ENCODE measurements at regions not wholly inside any gene's neighbourhood (a gene's known extent, or its start where the extent isn't known, plus 50 kb on each side); places are given as distances from the start of the nearest gene placed in this dataset.

DNA sequence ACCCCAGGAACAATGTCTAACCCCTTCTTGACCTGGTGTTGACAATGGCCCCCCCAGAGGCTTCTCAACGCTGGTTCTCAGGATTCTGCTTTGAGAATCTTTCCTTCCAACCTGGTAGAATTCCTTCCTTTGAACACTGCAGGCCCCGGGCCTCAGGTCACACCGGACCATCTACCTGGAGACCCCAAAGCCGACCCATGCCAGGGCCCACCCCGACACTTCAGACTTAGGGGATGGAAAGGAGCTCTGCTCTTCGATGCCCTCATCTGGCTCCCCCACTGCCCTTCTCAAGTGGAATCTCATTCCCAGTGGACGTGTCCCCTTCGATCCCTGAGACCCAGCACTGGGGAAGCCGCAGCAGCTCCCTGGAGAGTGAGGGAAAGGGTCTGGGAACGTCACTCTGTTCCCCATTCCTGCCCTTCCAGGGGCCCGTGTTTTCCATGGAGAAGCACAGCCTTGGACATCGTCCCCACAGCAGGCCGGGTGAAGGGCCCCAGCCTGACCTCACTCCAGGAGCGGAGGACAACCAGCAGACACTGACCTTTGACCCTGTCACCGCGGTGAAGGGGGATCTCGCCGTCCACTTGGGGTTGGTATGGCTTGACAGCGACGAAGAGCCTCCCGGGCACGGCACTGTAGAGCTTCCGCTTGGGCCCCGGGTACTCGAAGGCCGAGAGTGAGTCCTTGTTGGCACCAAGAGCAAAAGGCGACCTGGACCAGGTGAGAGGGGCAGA lies 408.3 kb downstream of the CTTN start:
- DNase-seq (ENCODE audit: extremely low read depth in 1 of 2, low read depth in 1 of 2): no peak

DNA sequence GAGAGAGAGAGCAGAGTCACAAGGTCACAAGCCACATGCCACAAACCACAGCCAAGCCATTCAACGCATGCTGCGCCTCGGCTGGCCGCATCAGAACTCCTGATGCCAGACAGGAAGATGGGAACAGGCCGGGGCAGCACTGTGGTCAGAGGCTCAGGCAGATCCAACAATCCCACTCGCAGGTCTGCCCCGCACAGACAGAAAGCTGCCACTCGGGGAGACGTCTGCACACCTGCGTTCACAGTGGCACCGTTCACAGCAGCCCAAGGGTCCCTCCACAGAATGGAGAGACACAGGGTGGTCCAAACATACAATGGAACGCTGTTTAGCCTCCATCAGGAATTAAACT lies 408.8 kb downstream of the CTTN start:
- no peak for DNase-seq (ENCODE audit: extremely low read depth in 1 of 2, low read depth in 1 of 2)

DNA sequence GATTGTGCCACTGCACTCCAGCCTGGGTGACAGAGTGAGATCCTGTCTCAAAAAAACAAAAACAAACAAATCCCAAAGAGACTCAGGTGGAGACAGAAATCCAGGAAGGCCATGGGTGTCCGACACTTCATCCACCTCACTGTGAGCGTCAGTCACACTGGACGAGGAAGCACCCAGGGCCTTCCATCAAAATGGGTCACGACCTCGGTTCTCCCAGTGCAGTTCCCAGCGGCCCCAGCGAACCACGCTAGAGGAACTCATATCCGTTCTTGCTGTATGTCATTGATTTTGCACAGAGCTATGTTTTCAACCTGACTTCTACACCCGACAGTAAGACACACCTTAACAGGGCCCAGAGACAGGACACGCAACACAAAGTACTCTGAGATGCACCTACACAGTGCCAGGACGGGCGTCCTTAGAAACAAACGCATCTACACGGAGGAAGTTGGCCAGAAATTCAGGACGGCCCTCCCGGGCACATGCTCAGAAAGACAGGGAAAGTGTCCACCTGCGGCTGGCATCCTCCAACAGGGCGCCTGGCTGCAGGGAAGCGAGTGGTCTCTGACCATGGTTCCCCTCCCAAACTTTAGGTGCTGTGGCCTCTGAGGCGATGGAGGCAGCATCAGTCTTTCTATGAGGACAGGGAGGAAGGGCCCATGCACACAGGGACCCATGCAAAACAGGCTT lies 410.5 kb downstream of the CTTN start:
- no peak for DNase-seq (ENCODE audit: extremely low read depth in 1 of 2, low read depth in 1 of 2)

DNA sequence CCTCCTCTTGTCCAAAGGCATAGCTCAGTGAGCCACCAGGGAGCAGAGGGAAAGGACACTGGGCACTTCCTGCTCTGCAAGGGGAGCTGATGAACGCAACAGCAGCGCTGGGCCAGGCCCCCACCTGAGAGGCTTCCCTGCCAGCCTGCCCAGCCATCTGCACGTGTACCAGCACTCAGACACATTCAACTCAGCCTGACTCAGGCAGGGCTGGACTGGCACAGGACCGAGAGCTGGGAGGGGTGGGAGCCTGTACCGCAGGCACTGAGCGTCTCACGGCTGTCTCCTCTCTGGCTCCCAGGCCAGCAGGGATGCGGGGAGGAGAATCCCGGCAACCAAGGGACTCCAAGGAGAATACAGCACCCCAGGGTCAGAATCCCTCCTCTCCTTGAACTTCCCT lies 411.8 kb downstream of the CTTN start:
- DNase-seq (ENCODE audit: extremely low read depth in 1 of 2, low read depth in 1 of 2): no peak

DNA sequence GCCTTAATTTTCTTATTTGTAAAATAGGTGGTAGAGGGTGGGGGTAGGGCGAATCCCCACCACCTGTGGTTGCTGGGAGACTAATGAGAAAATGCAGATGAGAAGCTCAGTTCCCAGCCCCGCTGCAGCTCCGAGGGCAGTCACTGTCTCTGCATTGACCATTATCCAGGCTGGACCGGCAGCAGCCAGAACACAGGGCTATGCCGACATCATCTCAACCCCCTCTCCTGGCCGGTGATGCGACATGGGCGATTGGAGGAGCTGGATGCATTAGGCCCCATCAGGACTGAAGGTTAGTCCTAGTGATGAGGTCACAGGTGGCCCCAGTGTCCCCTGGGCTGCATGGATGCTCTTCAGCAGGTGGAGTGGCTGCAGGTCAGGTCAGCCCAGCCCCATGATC lies 412.4 kb downstream of the CTTN start:
- DNase-seq (ENCODE audit: extremely low read depth in 1 of 2, low read depth in 1 of 2): no peak

DNA sequence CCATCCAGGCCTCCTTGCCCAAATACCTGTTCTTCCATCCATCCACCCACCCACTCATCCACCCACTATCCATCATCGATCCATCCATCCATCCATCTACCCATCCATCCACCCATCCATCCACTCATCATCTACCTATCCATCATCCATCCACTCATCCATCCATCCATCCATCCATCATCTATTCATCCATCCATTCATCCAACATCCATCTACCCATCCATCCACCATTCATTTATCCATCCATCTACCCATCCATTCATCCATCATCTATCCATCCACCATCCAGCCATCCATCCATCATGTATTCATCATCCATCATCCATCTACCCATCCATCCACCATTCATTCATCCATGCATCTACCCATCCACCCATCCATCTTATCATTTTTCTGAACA lies 413.2 kb downstream of the CTTN start:
- no peak for DNase-seq (ENCODE audit: extremely low read depth in 1 of 2, low read depth in 1 of 2)

DNA sequence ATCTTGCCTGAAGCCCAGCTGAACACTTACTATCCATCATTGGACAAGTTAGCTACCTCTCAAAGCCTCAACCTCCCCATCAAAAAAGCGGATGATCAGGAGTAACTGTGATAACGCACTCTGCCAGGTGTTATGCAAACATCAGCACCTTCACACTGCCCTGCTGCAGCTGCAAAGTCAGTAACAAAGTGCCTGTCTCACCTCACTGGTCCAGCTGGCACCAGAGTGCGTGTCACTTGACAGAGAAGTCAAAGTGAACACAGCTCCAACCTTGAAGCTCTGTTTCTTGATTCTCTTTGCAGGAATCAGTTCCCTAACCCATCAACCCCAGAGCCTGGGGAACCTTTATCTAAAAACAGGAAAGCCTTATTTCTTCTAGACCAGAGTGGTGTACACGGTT lies 413.6 kb downstream of the CTTN start:
- no peak for DNase-seq (ENCODE audit: extremely low read depth in 1 of 2, low read depth in 1 of 2)

DNA sequence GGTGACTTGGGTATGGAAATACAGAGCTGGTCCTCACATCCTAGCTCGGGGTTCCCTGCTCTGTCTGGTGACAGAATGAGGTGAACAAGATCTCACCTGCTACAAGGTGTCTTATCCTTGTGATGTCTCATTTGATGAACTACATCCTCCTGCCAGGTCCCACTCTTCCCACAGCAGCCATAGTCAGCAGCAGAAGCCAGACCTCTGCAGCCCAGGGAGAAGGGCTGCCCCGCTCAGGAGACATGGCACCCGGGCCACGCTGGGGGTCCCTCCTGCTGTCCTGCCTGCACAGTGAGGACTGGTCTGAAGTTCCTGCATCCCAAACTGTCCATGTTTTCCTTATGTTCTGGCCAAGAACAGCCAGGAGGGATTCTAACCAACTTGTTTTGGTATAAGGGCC lies 414.1 kb downstream of the CTTN start:
- no peak for DNase-seq (ENCODE audit: extremely low read depth in 1 of 2, low read depth in 1 of 2)

DNA sequence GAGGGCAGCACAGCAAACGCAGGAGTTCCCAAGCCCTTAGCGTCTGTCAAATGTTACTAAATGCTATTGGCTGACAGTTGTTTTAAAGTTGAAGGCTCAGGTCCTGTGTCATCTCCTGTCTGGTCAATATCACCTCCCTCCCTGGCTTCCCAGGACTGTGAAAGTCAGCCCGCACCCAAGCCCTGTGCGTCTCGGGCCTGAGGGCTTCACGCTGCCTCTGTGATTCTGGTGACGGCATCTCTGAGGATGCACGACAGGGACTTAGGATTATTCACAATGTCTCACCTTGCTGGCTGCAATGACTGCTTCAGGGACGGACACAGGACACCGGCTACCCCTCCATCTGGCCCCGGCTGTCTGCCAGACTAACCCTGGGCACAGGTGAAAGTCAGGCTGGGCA lies 415.3 kb downstream of the CTTN start:
- DNase-seq (ENCODE audit: extremely low read depth in 1 of 2, low read depth in 1 of 2): no peak

DNA sequence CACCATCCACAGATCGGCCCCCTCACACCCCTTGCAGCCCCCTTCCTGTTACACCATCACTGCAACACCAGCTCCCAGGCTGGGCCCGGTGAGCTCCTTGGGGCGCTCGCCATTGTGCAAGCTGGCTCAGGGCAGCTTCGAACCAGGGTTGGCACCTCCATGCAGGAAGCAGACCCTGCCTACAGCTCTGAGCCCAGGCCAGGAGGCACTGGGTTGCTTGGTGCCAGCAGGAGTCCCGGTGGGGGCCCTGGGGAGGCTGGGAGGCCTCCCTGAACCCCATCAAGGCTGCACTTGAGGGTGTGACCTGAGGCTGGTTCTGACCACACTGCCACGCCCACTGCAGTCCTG lies 417.1 kb downstream of the CTTN start:
- no peak for DNase-seq (ENCODE audit: extremely low read depth in 1 of 2, low read depth in 1 of 2)

DNA sequence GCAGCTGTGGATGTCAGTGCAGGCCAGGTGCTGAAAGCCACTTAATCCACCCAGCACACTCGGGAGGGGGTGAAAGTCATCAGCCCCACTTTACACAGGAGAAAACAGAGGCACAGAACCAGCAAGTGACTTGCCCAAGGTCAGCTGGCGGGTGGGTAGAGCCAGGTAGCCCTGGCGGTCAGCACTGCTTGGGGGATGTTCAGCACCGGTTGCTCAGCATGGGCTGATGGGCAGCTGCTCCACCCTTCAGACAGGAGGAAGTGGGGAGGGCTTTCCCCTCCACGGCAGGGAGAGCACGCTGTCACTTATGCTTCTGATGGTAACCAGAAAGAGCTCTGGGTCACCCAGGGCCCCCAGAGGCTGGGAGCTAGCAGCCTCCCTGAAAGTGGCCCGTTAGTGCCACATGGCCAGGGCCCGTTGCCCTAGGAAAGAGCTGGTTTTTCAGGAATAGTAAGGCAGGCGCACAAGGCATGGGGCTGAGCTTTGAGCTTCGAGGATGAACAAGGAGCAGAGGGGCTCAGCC lies 417.9 kb downstream of the CTTN start:
- DNase-seq (ENCODE audit: extremely low read depth in 1 of 2, low read depth in 1 of 2): no peak

DNA sequence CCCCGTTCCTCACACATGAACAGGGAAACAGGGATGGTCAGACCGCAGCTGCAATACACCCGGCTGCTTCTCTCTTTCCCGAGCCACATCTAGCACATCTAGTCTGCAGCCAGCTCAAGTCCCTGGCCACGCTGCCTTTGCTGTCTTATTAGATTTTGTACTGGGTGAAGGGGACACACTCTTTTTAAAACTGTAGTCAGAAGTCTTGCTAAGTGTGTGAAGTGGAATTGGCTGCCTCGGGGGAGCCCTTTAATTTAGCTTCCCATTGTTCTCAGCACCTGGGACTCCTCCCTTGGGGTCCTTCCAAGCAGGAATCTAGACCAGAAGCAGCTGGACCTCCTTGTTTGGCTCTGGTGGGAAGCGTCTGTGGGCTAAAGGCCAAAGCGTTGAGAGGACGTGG lies 420.0 kb downstream of the CTTN start:
- no peak for DNase-seq (ENCODE audit: extremely low read depth in 1 of 2, low read depth in 1 of 2)

DNA sequence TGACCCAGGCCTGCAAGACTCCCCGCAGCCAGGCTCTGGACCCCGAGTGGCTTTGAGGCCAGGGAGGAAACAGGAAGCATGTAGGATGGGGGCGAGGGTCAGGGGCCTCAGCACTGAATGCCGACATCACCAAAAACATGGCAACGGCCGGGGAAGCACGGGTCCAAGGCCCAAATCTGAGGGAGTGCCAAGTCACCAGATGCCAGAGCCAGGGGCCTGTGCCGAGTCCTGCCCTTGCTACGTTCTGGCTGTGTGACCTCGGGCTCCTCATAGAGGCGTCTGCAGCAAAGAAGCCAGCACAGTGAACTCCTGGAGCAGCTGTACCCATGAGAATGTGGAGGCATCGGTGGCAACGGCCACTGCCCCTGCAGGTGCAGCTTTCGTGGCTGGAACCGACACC lies 420.7 kb downstream of the CTTN start:
- no peak for DNase-seq (ENCODE audit: extremely low read depth in 1 of 2, low read depth in 1 of 2)

DNA sequence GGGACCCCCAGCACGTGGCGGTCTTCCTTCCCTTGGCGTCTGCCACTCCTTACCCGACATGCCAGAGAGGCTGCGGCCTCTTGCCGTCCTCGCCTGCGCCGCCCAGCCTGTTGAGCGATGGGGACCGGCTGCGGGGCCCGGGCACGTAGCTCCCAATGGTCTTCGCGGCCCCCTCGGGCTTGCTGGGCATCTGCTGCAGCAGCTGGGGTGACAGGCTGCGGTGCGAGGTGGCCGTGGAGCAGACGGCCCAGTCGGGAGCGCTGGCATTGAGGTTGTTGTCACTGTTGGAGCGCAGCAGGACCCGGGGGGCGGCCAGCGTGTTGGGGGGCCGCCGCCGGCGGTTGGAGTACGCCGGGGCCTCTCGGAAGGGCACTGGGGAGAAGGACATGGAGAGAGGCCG lies 422.0 kb downstream of the CTTN start:
- no peak for DNase-seq (ENCODE audit: extremely low read depth in 1 of 2, low read depth in 1 of 2)

DNA sequence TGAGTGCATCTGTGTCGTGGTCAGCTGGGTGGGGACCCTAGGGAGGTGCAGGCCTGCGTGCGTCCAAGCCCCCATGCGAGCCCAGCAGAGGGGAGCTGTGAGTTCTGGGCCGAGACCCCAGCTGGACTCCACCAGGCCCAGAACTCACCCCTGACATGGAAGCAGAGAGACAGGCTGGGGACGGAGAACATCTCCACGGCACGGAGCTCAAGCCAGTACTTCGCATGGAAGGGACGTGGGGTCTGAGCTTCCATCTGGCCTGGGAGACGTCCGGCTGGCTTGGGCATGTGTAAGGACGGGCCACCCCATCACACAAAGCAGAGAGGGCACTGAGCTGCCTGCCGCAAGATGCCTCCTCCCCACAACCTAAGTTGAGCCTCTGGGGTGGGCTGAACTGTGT lies 422.4 kb downstream of the CTTN start:
- DNase-seq (ENCODE audit: extremely low read depth in 1 of 2, low read depth in 1 of 2): no peak

DNA sequence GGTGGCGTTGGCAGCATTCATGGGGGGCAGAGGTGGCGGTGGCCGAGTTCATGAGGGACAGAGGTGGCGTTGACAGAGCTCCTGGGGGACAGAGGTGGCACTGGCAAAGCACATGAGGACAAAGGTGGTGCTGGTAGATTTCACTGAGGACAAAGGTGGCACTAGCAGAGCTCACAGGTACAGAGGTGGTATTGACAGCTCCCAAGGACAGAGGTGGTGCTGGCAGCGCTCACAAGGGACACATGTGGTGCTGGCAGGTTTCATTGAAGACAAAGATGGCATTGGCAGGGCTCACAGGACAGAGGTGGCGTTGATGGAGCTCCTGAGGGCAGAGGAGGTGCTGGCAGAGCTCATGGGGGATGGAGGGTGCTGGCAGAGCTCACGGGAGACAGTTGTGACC lies 425.4 kb downstream of the CTTN start:
- DNase-seq (ENCODE audit: extremely low read depth in 1 of 2, low read depth in 1 of 2): no peak

DNA sequence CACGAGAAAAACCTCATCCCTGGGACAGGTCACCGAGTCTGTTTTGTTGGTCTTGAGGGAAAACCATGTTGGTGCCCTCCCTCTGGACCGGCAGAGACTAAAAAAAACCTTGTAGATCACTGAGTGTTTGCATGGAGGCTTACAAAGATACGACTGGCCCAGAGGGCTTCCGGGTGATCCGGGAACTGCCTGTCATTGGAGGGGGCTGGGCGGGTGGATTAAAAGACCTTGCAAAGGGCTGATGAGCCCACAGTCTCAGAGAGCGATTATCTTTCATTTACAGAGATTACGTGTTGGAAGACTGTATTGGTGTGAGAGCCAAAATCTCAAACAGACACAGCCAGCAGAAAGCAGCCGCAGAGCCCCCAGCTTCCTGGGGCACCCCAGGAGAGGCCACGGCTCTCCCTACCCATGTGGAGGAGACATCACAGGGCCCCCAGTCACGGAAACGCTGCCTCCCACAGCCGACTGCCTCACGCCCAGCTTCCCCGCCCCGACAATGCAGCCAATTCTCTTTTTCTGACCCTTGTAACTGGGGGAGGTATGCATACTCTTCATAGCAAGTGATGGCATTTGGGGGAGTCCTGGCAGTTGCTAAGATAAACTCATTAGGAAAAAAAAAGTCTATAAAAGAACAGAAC lies 426.4 kb downstream of the CTTN start:
- no peak for DNase-seq (ENCODE audit: extremely low read depth in 1 of 2, low read depth in 1 of 2)

DNA sequence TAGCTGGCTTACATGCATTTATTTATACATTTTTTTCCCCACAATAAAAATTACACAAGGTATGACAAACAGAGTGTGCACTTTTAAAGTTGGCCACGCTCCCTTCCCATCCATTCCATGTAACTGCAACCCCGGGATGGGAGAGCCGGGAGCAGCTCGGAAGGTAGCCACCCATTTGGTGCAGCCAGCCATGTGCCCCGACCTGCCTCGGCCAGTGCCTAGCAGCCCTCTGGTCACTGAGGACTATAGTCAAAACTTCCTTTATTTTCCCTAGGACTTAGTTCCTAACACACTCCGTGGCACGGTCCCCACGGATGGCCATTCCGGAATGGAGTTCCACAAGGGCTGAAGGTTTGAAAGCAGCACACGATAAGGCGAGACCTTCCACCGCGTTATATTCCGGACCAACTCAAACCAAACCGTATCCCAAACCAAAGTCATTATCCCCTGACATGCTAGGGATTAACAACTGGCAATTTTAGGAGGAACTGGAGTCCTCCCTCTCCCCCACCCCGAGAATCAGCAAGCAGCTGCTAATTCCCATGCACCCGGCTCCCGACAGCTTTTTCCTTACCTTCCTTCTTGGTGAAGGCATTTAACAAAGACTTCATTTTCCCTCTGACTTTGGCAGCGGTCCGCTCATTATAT lies 426.4 kb downstream of the SHANK2 start:
- no peak for DNase-seq (ENCODE audit: extremely low read depth in 1 of 2, low read depth in 1 of 2)

DNA sequence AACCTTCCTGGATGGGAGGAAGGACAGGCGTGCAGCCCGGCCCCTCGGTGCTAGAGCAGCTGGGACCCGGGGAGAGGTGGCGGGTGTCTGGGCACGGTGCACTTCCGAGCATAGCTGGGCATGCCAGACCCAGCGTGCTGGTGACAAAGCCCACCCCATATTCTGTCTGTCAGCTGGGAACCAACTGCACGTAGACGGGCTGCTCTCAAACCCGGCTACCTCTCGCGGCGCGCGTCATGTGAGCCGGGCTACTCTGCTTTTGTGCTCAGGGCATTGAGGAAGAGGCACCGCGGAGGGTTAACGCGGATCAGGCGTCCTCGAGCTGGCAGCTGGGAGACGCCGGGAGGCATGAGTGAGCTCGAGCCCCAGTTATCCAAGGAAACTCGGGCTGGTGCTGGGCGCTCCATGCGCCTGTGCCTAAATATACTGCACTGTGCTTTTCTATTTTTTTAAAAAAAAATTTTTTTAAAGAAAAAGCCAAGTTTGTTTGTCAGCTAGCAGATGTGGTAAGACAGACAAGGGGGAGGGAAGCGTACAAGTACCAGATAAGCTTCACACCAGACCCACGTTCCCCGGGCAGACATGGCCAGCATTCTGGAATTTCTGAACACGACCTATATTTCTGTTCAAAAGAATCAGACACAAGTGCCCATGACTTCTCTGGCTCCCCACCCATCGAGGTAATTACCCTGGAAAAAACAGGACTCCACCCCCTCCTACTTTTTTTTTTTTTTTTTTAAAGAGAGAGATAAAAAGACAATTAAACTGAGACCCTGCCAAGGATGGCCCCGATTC lies 425.6 kb downstream of the SHANK2 start:
- no peak for DNase-seq (ENCODE audit: extremely low read depth in 1 of 2, low read depth in 1 of 2)

DNA sequence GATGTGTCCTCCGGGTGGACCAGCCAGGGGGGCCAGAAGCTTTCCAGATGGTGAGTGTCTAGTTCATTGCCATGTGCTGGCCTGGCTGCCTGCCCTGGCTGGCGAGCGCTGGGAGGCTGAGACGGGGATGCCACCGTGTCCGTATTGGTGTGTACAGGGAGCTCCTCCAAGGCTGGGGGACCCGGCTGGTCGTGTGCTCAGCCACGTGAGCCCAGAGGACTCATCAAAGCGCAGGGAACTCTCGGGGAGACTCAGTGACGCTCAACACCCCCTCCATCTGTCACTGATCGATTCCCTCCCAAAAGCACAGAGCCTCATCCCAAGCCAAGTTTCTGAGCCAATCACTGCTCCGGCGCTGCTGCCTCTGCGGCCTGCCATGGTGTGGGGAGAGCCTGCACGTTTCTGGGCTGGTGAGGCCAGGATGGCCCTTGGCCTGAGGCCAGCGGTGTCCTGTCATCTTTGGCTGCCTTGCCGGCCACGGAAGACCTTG lies 423.7 kb downstream of the SHANK2 start:
- DNase-seq (ENCODE audit: extremely low read depth in 1 of 2, low read depth in 1 of 2): no peak
